Chondrocyte (in vitro differentiated cells): ENCODE measurements at regions not wholly inside any gene's neighbourhood (a gene's known extent, or its start where the extent isn't known, plus 50 kb on each side); places are given as distances from the start of the nearest gene placed in this dataset.

Experiments
- DNase-seq: peaks from one replicate; pipeline ENCODE4 v3.0.0; 2021; ENCODE audit warnings: mixed read lengths, low spot score
- H3K27ac Mint-ChIP-seq: one replicate; pipeline ENCODE4 v1.8.0; 2021; ENCODE audit warnings: mild to moderate bottlenecking, moderate library complexity, mixed read lengths; ENCODE audit not compliant: unreplicated experiment
- H3K27me3 Mint-ChIP-seq: 2 replicates; pipeline ENCODE4 v1.8.0; 2021; ENCODE audit warnings: low read depth, mixed read lengths
- H3K36me3 Mint-ChIP-seq: 2 replicates; pipeline ENCODE4 v1.8.0; 2021; ENCODE audit warnings: low read depth, mixed read lengths
- H3K4me1 Mint-ChIP-seq: 2 replicates; pipeline ENCODE4 v1.8.0; 2021; ENCODE audit warnings: low read depth, mild to moderate bottlenecking, mixed read lengths
- H3K4me3 Mint-ChIP-seq: one replicate; pipeline ENCODE4 v1.8.0; 2021; ENCODE audit warnings: mild to moderate bottlenecking, moderate library complexity, mixed read lengths; ENCODE audit not compliant: unreplicated experiment
- H3K9me3 Mint-ChIP-seq: 2 replicates; pipeline ENCODE4 v1.8.0; 2021; ENCODE audit warnings: low read depth, mixed read lengths
- CTCF ChIP-seq: fragments of 200-600 bp; sonication (generic); IDR thresholded peaks from 2 replicates; pipeline ENCODE4 v1.5.0; 2021; ENCODE audit warnings: antibody characterized with exemption, mild to moderate bottlenecking, moderate library complexity

- DNase-seq, result no peak
- peaks cover 17% of the 10 kb centered on the region for H3K9me3 Mint-ChIP-seq
- H3K27ac Mint-ChIP-seq, result no peak overlapping the region
- no peak for TF ChIP-seq CTCF
- no peaks in the 10 kb centered on the region for H3K27me3 Mint-ChIP-seq
- H3K4me1 Mint-ChIP-seq, result peaks cover 6% of the 10 kb centered on the region
- H3K4me3 Mint-ChIP-seq, result no peak overlapping the region
- H3K36me3 Mint-ChIP-seq, result peaks cover 7% of the 10 kb centered on the region
Observed at GRCh38 chr2:172680436-172681068, 55.1 kb upstream of the RAPGEF4 start.

- H3K4me3 Mint-ChIP-seq, result no peak overlapping the region
- H3K27ac Mint-ChIP-seq, result no peak overlapping the region
- no peak for TF ChIP-seq CTCF
- H3K27me3 Mint-ChIP-seq, result no peaks in the 10 kb centered on the region
- no peaks in the 10 kb centered on the region for H3K4me1 Mint-ChIP-seq
- H3K9me3 Mint-ChIP-seq, result peaks cover 19% of the 10 kb centered on the region
- no peak for DNase-seq
- H3K36me3 Mint-ChIP-seq, result peaks cover 7% of the 10 kb centered on the region
Observed at GRCh38 chr2:172685467-172685866, 50.2 kb upstream of the RAPGEF4 start.
